ENCODE measurements at regions not wholly inside any gene's neighbourhood (a gene's known extent, or its start where the extent isn't known, plus 50 kb on each side); places are given as distances from the start of the nearest gene placed in this dataset.

- DNase-seq (ENCODE audit: low spot score): peak; percentile 91
These were observed 302.5 kb downstream of the DHX35 start for GRCh38 chr20:39264506-39265172.

- DNase-seq (ENCODE audit: low spot score): no peak
These were observed 300.9 kb downstream of the DHX35 start for GRCh38 chr20:39263076-39263475.

GRCh38 chr20:39259808-39260207 is 297.7 kb downstream of the DHX35 start:
- DNase-seq (ENCODE audit: low spot score): no peak

GRCh38 chr20:39259010-39259803 is 297.1 kb downstream of the DHX35 start:
- no peak for DNase-seq (ENCODE audit: low spot score)

- no peak for DNase-seq (ENCODE audit: low spot score)
These were observed 296.1 kb downstream of the DHX35 start for GRCh38 chr20:39258253-39258652.

- DNase-seq (ENCODE audit: low spot score): no peak
These were observed 291.1 kb downstream of the DHX35 start for GRCh38 chr20:39253051-39253755.

- no peak for DNase-seq (ENCODE audit: low spot score)
These were observed 289.9 kb downstream of the DHX35 start for GRCh38 chr20:39252035-39252434.

- DNase-seq (ENCODE audit: low spot score): no peak
These were observed 287.7 kb downstream of the DHX35 start for GRCh38 chr20:39249798-39250197.

- no peak for DNase-seq (ENCODE audit: low spot score)
These were observed 286.8 kb downstream of the DHX35 start for GRCh38 chr20:39248862-39249485.

GRCh38 chr20:39248171-39248861 is 286.2 kb downstream of the DHX35 start:
- no peak for DNase-seq (ENCODE audit: low spot score)

GRCh38 chr20:39246436-39246835 is 284.3 kb downstream of the DHX35 start:
- no peak for DNase-seq (ENCODE audit: low spot score)

- DNase-seq (ENCODE audit: low spot score): no peak
These were observed 283.7 kb downstream of the DHX35 start for GRCh38 chr20:39245685-39246311.

- no peak for DNase-seq (ENCODE audit: low spot score)
These were observed 281.8 kb downstream of the DHX35 start for GRCh38 chr20:39243962-39244361.

- DNase-seq (ENCODE audit: low spot score): no peak
These were observed 280.5 kb downstream of the DHX35 start for GRCh38 chr20:39242614-39243013.

- DNase-seq (ENCODE audit: low spot score): no peak
These were observed 272.5 kb downstream of the DHX35 start for GRCh38 chr20:39234520-39235095.

- DNase-seq (ENCODE audit: low spot score): no peak
These were observed 271.6 kb downstream of the DHX35 start for GRCh38 chr20:39233755-39234154.

GRCh38 chr20:39227416-39227815 is 265.3 kb downstream of the DHX35 start:
- DNase-seq (ENCODE audit: low spot score): no peak

GRCh38 chr20:39225978-39226377 is 263.8 kb downstream of the DHX35 start:
- no peak for DNase-seq (ENCODE audit: low spot score)

- no peak for DNase-seq (ENCODE audit: low spot score)
These were observed 263.4 kb downstream of the DHX35 start for GRCh38 chr20:39225536-39225935.

GRCh38 chr20:39222101-39222500 is 260.0 kb downstream of the DHX35 start:
- no peak for DNase-seq (ENCODE audit: low spot score)

- no peak for DNase-seq (ENCODE audit: low spot score)
These were observed 254.1 kb downstream of the DHX35 start for GRCh38 chr20:39216195-39216594.
